GM23248 (cell line): ENCODE measurements at regions not wholly inside any gene's neighbourhood (a gene's known extent, or its start where the extent isn't known, plus 50 kb on each side); places are given as distances from the start of the nearest gene placed in this dataset.

ENCODE experiments used
- DNase-seq: peaks from one replicate; pipeline ENCODE4 v3.0.0-alpha.2; 2015
- H2AFZ ChIP-seq: fragments of 200-600 bp; sonication (generic); 2 replicates; pipeline ENCODE4 v1.6.1; 2016; ENCODE audit warnings: antibody characterized with exemption
- H3F3A ChIP-seq: fragments of 200-600 bp; sonication (generic); 2 replicates; pipeline ENCODE4 v1.6.1; 2016; ENCODE audit warnings: mild to moderate bottlenecking, antibody characterized with exemption, mixed run types; ENCODE audit not compliant: insufficient read depth
- H3K27ac ChIP-seq: fragments of 200-600 bp; sonication (generic); 2 replicates; pipeline ENCODE4 v1.5.1; 2016; ENCODE audit warnings: mild to moderate bottlenecking
- H3K27me3 ChIP-seq: fragments of 200-600 bp; sonication (generic); replicated peaks from 2 replicates; pipeline ENCODE4 v1.6.1; 2016; ENCODE audit warnings: mild to moderate bottlenecking; ENCODE audit not compliant: insufficient read depth
- H3K36me3 ChIP-seq: fragments of 200-600 bp; sonication (generic); 2 replicates; pipeline ENCODE4 v1.6.1; 2016; ENCODE audit warnings: low read depth, mild to moderate bottlenecking
- H3K4me1 ChIP-seq: fragments of 200-600 bp; sonication (generic); 2 replicates; pipeline ENCODE4 v1.6.1; 2016; ENCODE audit warnings: mild to moderate bottlenecking; ENCODE audit not compliant: insufficient read depth
- H3K4me2 ChIP-seq: fragments of 200-600 bp; sonication (generic); one replicate; pipeline ENCODE4 v1.6.1; 2016; ENCODE audit warnings: mild to moderate bottlenecking; ENCODE audit not compliant: unreplicated experiment
- H3K4me3 ChIP-seq: fragments of 200-600 bp; sonication (generic); 2 replicates; pipeline ENCODE4 v1.5.1; 2016; ENCODE audit warnings: mild to moderate bottlenecking
- H3K79me2 ChIP-seq: fragments of 200-600 bp; sonication (generic); 2 replicates; pipeline ENCODE4 v1.6.1; 2016; ENCODE audit warnings: mild to moderate bottlenecking; ENCODE audit not compliant: insufficient read depth
- H3K9ac ChIP-seq: fragments of 200-600 bp; sonication (generic); 2 replicates; pipeline ENCODE4 v1.6.1; 2016; ENCODE audit warnings: mild to moderate bottlenecking
- H3K9me2 ChIP-seq: fragments of 200-600 bp; sonication (generic); 2 replicates; pipeline ENCODE4 v1.6.1; 2016; ENCODE audit warnings: mixed run types, mild to moderate bottlenecking, moderate library complexity; ENCODE audit not compliant: insufficient read depth
- H3K9me3 ChIP-seq: fragments of 200-600 bp; sonication (generic); one replicate; pipeline ENCODE4 v1.6.1; 2017; ENCODE audit warnings: low read depth
- H4K20me1 ChIP-seq: fragments of 200-600 bp; sonication (generic); 2 replicates; pipeline ENCODE4 v1.6.0; 2016; ENCODE audit not compliant: insufficient read depth
- EZH2 ChIP-seq: fragments of 200-600 bp; sonication (generic); IDR thresholded peaks from 2 replicates; pipeline ENCODE4 v1.6.1; 2018; ENCODE audit warnings: antibody characterized with exemption, mild to moderate bottlenecking; ENCODE audit not compliant: insufficient read depth, poor library complexity, severe bottlenecking
- EZH2phosphoT487 ChIP-seq: fragments of 200-600 bp; sonication (generic); IDR thresholded peaks from 2 replicates; pipeline ENCODE4 v1.6.1; 2018; ENCODE audit warnings: antibody characterized with exemption, moderate library complexity, mild to moderate bottlenecking, low read depth; ENCODE audit not compliant: insufficient read depth
- WGBS, 2 experiments: methylation state at CpG; one replicate each; pipeline ENCODE4 v1.1.6; 2015 to 2017; ENCODE audit warnings: low lambda C conversion rate in 2 of 2, low coverage in 1 of 2; ENCODE audit errors: missing lambda C conversion rate in 2 of 2; 5-methylcytosine and 5-hydroxymethylcytosine counted together
- in situ Hi-C: fragments of 300-500 bp; cut with MboI; formaldehyde crosslinking; loops from 2 replicates; pipeline ENCODE4 v1.15.0; 2020

- Histone ChIP-seq H3K4me2 (no peak overlapping the region), H3K4me3 (no peak overlapping the region), H3K9me2 (no peaks in the 10 kb centered on the region), H3K27ac (no peak overlapping the region), H3K9me3 (no peaks in the 10 kb centered on the region), H3K27me3 (no peaks in the 10 kb centered on the region), H3F3A (no peaks in the 10 kb centered on the region), H3K9ac (no peak overlapping the region), H3K79me2 (no peaks in the 10 kb centered on the region), H3K4me1 (no peaks in the 10 kb centered on the region), H4K20me1 (no peaks in the 10 kb centered on the region), H3K36me3 (no peaks in the 10 kb centered on the region), H2AFZ (no peak overlapping the region)
- TF ChIP-seq EZH2 (no peak), EZH2phosphoT487 (no peak)
- DNase-seq = no peak
- 78 to 93% methylated on average over 1 of the region's 1 CpG for WGBS, 2 experiments
- in situ Hi-C loops = no loop called here
These were observed 1021.9 kb downstream of the LRFN5 start for GRCh38 chr14:42628602-42629001.

- H3K79me2 ChIP-seq = no peaks in the 10 kb centered on the region
- no peak overlapping the region for H3K4me3 ChIP-seq
- H3K27me3 ChIP-seq = no peaks in the 10 kb centered on the region
- H3K36me3 ChIP-seq = no peaks in the 10 kb centered on the region
- no peak overlapping the region for H3K4me2 ChIP-seq
- no peak overlapping the region for H3K27ac ChIP-seq
- no peaks in the 10 kb centered on the region for H3K4me1 ChIP-seq
- H3K9me2 ChIP-seq = no peaks in the 10 kb centered on the region
- peak; percentile 2 for DNase-seq
- H3K9me3 ChIP-seq = no peaks in the 10 kb centered on the region
- no peak overlapping the region for H3K9ac ChIP-seq
- in situ Hi-C loops = no loop called here
- H2AFZ ChIP-seq = no peak overlapping the region
- H4K20me1 ChIP-seq = no peaks in the 10 kb centered on the region
- TF ChIP-seq EZH2phosphoT487 = no peak
- no peak for TF ChIP-seq EZH2
- no peaks in the 10 kb centered on the region for H3F3A ChIP-seq
These were observed 1020.3 kb downstream of the LRFN5 start for GRCh38 chr14:42626986-42627385.

GRCh38 chr14:42624980-42625761, 1018.5 kb downstream of the LRFN5 start:
- Histone ChIP-seq H3K4me2 (no peak overlapping the region), H3K79me2 (no peaks in the 10 kb centered on the region), H3K9me3 (no peaks in the 10 kb centered on the region), H3F3A (no peaks in the 10 kb centered on the region), H3K9ac (no peak overlapping the region), H3K27ac (no peak overlapping the region), H3K9me2 (no peaks in the 10 kb centered on the region), H2AFZ (no peak overlapping the region), H4K20me1 (no peaks in the 10 kb centered on the region), H3K4me1 (no peaks in the 10 kb centered on the region), H3K36me3 (no peaks in the 10 kb centered on the region), H3K27me3 (no peaks in the 10 kb centered on the region), H3K4me3 (no peak overlapping the region)
- no peak for TF ChIP-seq EZH2
- no peak for TF ChIP-seq EZH2phosphoT487
- 44 to 59% methylated on average over 1 of the region's 1 CpG for WGBS, 2 experiments
- in situ Hi-C loops = no loop called here
- no peak for DNase-seq

GRCh38 chr14:42617005-42617404, 1010.3 kb downstream of the LRFN5 start:
- Histone ChIP-seq H3K27me3 (no peaks in the 10 kb centered on the region), H3K4me2 (no peak overlapping the region), H3K9me3 (no peaks in the 10 kb centered on the region), H2AFZ (no peak overlapping the region), H3K4me3 (no peak overlapping the region), H3K27ac (no peak overlapping the region), H4K20me1 (no peaks in the 10 kb centered on the region), H3K79me2 (no peaks in the 10 kb centered on the region), H3K9ac (no peak overlapping the region), H3K4me1 (no peaks in the 10 kb centered on the region), H3F3A (no peaks in the 10 kb centered on the region), H3K9me2 (no peaks in the 10 kb centered on the region), H3K36me3 (no peaks in the 10 kb centered on the region)
- no peak for DNase-seq
- TF ChIP-seq EZH2phosphoT487 = no peak
- TF ChIP-seq EZH2 = no peak
- in situ Hi-C loops = no loop called here
- 8 to 17% methylated on average over 1 of the region's 1 CpG for WGBS, 2 experiments
